Left ventricle myocardium inferior (tissue), 1 donor: ENCODE measurements at regions not wholly inside any gene's neighbourhood (a gene's known extent, or its start where the extent isn't known, plus 50 kb on each side); places are given as distances from the start of the nearest gene placed in this dataset.

ENCODE experiments used
- DNase-seq: peaks from one replicate; pipeline ENCODE4 v3.0.0-alpha.2; 2020
- H3K27ac ChIP-seq: fragments of 200-600 bp; replicated peaks from 2 replicates; pipeline ENCODE4 v1.8.0; 2021
- H3K27me3 ChIP-seq: fragments of 200-600 bp; 2 replicates; pipeline ENCODE4 v1.8.0; 2021; ENCODE audit warnings: low read depth
- H3K36me3 ChIP-seq: fragments of 200-600 bp; 2 replicates; pipeline ENCODE4 v1.8.0; 2021
- H3K4me1 ChIP-seq: fragments of 200-600 bp; 2 replicates; pipeline ENCODE4 v1.8.0; 2021
- H3K4me3 ChIP-seq: fragments of 200-600 bp; 2 replicates; pipeline ENCODE4 v1.8.0; 2021; ENCODE audit warnings: mild to moderate bottlenecking, moderate library complexity
- H3K9me3 ChIP-seq: fragments of 200-600 bp; replicated peaks from 2 replicates; pipeline ENCODE4 v1.8.0; 2021
- CTCF ChIP-seq: fragments of 200-600 bp; IDR thresholded peaks from 2 replicates; pipeline ENCODE4 v1.8.0; 2021; ENCODE audit warnings: antibody characterized with exemption, mild to moderate bottlenecking, borderline replicate concordance
- intact Hi-C: fragments of 100-400 bp; cut with micrococcal nuclease; formaldehyde crosslinking; loops from one replicate; pipeline ENCODE4 v1.11.0; 2022
- donor health status: DM: no; HTN: yes; CAD: no; lungs with severe emphysema.

- H3K27me3 ChIP-seq, result no peaks in the 10 kb centered on the region
Observed at GRCh38 chr16:86834451-86835035, 256.2 kb downstream of the FOXL1 start.

GRCh38 chr16:86835982-86836381 lies 257.6 kb downstream of the FOXL1 start:
- TF ChIP-seq CTCF, result no peak
- H3K27ac ChIP-seq, result no peak overlapping the region
- intact Hi-C loops, result no loop called here
- peaks cover 6% of the 10 kb centered on the region for H3K4me1 ChIP-seq
- no peaks in the 10 kb centered on the region for H3K27me3 ChIP-seq
- H3K36me3 ChIP-seq, result no peaks in the 10 kb centered on the region
- DNase-seq, result no peak
- H3K4me3 ChIP-seq, result no peak overlapping the region
- peaks cover 6% of the 10 kb centered on the region for H3K9me3 ChIP-seq

More at GRCh38 chr16:86834451-86835035, 256.2 kb downstream of the FOXL1 start:
- H3K4me1 ChIP-seq, result peaks cover 6% of the 10 kb centered on the region
- H3K36me3 ChIP-seq, result no peaks in the 10 kb centered on the region
- H3K9me3 ChIP-seq, result peaks cover 6% of the 10 kb centered on the region
- intact Hi-C loops, result no loop called here
- no peak overlapping the region for H3K27ac ChIP-seq
- H3K4me3 ChIP-seq, result no peak overlapping the region
- no peak for TF ChIP-seq CTCF
- no peak for DNase-seq

- no peak for TF ChIP-seq CTCF
- intact Hi-C loops, result no loop called here
- DNase-seq, result no peak
- Histone ChIP-seq H3K27ac (peak overlapping the region; percentile 23), H3K4me1 (peaks cover 6% of the 10 kb centered on the region), H3K9me3 (peaks cover 6% of the 10 kb centered on the region), H3K27me3 (no peaks in the 10 kb centered on the region), H3K4me3 (no peak overlapping the region), H3K36me3 (no peaks in the 10 kb centered on the region)
Observed at GRCh38 chr16:86836503-86837129, 258.3 kb downstream of the FOXL1 start.

- no peak for TF ChIP-seq CTCF
- DNase-seq, result no peak
- Histone ChIP-seq H3K36me3 (no peaks in the 10 kb centered on the region), H3K27ac (no peak overlapping the region), H3K9me3 (peaks cover 2% of the 10 kb centered on the region), H3K4me3 (no peak overlapping the region), H3K27me3 (peaks cover 11% of the 10 kb centered on the region), H3K4me1 (peaks cover 5% of the 10 kb centered on the region)
- intact Hi-C loops, result no loop called here
Observed at GRCh38 chr16:86843812-86844211, 265.5 kb downstream of the FOXL1 start.

GRCh38 chr16:86844695-86845094 lies 266.3 kb downstream of the FOXL1 start:
- intact Hi-C loops, result no loop called here
- no peak for DNase-seq
- Histone ChIP-seq H3K36me3 (no peaks in the 10 kb centered on the region), H3K4me3 (no peak overlapping the region), H3K27ac (no peak overlapping the region), H3K4me1 (peaks cover 5% of the 10 kb centered on the region), H3K9me3 (no peaks in the 10 kb centered on the region), H3K27me3 (peaks cover 17% of the 10 kb centered on the region)
- no peak for TF ChIP-seq CTCF
